HG02798 (cell line): ENCODE measurements at regions not wholly inside any gene's neighbourhood (a gene's known extent, or its start where the extent isn't known, plus 50 kb on each side); places are given as distances from the start of the nearest gene placed in this dataset.

Experiments
- ATAC-seq: cut with Tn5 transposase; IDR thresholded peaks from one replicate; pipeline ENCODE4 v1.9.1; 2021; ENCODE audit warnings: mild to moderate bottlenecking; ENCODE audit not compliant: unreplicated experiment, poor library complexity

- ATAC-seq = no peak
These were observed 143.6 kb upstream of the KCNG1 start for GRCh38 chr20:51166489-51166888.

GRCh38 chr20:51165131-51165530 lies 142.2 kb upstream of the KCNG1 start:
- no peak for ATAC-seq

GRCh38 chr20:51164731-51165130 lies 141.8 kb upstream of the KCNG1 start:
- no peak for ATAC-seq

GRCh38 chr20:51163996-51164600 lies 141.2 kb upstream of the KCNG1 start:
- ATAC-seq = no peak

- ATAC-seq = no peak
These were observed 139.1 kb upstream of the KCNG1 start for GRCh38 chr20:51162015-51162414.

- ATAC-seq = no peak
These were observed 137.9 kb upstream of the KCNG1 start for GRCh38 chr20:51160821-51161220.

- ATAC-seq = no peak
These were observed 137.1 kb upstream of the KCNG1 start for GRCh38 chr20:51159981-51160380.

GRCh38 chr20:51159303-51159702 lies 136.4 kb upstream of the KCNG1 start:
- no peak for ATAC-seq

- no peak for ATAC-seq
These were observed 135.3 kb upstream of the KCNG1 start for GRCh38 chr20:51158226-51158625.

GRCh38 chr20:51156041-51156982 lies 133.4 kb upstream of the KCNG1 start:
- no peak for ATAC-seq

GRCh38 chr20:51154708-51155690 lies 132.1 kb upstream of the KCNG1 start:
- ATAC-seq = no peak

GRCh38 chr20:51153867-51154707 lies 131.2 kb upstream of the KCNG1 start:
- ATAC-seq = no peak

GRCh38 chr20:51148941-51149340 lies 126.0 kb upstream of the KCNG1 start:
- no peak for ATAC-seq

GRCh38 chr20:51144476-51144875 lies 121.6 kb upstream of the KCNG1 start:
- ATAC-seq = no peak

GRCh38 chr20:51143652-51144051 lies 120.7 kb upstream of the KCNG1 start:
- no peak for ATAC-seq

GRCh38 chr20:51142448-51142847 lies 119.5 kb upstream of the KCNG1 start:
- ATAC-seq = no peak

- ATAC-seq = no peak
These were observed 117.8 kb upstream of the KCNG1 start for GRCh38 chr20:51140671-51141070.

GRCh38 chr20:51139891-51140290 lies 117.0 kb upstream of the KCNG1 start:
- ATAC-seq = no peak

- no peak for ATAC-seq
These were observed 115.7 kb upstream of the KCNG1 start for GRCh38 chr20:51138576-51138975.

GRCh38 chr20:51137461-51137860 lies 114.6 kb upstream of the KCNG1 start:
- no peak for ATAC-seq
